ENCODE measurements at regions not wholly inside any gene's neighbourhood (a gene's known extent, or its start where the extent isn't known, plus 50 kb on each side); places are given as distances from the start of the nearest gene placed in this dataset.
"Not testable (repeated sequence)": the region's sequence is repeated elsewhere in the genome, so short reads cannot be mapped to it uniquely, and the experiment has no call there.

DNA sequence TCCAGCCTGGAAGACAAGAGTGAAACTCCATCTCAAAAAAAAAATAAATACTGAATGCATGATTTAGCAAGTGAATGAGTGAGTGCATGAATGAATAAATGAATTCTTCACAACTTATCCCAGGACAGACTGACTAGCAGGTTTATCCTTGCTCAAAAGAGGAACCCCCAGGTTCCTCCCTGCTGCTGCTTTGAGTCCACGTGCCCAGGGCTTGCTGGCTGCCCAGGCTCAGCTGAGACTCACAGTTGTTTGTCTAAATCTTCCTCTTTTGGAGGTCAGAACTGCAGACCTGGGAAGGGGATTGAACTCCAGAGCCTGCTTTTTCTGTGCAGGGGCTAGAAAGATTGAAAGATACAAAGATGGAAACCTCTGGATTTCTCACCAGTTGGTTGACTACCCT is 117.4 kb upstream of the TMEM45B start:
- no peak for DNase-seq (ENCODE audit: low read depth in 2 of 2)

DNA sequence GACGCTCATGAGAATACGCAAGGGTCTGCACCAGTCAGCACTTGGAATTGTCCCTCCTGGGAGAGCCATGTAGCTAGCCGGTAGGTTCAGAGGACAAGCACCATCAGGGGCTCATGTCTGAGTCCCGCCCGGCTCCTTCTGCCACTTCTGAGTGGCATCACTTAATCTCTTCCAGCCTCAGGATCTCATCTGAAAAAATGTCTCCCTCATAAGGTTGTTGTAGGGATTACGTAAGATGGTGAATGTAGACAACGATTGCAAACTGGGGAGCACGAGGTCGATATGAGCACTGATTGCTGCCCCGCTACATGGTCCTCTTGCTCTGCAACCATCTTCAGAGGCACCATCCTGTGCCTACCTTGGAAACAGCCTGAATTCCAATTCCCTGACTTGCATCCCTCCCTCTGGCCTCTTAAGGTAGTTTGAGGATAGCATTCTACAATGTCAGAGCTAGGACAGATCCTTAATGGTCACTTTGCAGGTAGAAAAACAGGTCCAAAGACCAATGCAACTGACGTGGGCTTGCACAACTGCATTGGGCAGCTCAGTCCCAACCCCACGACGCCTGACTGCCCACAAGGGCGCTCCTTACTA is 115.8 kb upstream of the TMEM45B start:
- no peak for DNase-seq (ENCODE audit: low read depth in 2 of 2)

DNA sequence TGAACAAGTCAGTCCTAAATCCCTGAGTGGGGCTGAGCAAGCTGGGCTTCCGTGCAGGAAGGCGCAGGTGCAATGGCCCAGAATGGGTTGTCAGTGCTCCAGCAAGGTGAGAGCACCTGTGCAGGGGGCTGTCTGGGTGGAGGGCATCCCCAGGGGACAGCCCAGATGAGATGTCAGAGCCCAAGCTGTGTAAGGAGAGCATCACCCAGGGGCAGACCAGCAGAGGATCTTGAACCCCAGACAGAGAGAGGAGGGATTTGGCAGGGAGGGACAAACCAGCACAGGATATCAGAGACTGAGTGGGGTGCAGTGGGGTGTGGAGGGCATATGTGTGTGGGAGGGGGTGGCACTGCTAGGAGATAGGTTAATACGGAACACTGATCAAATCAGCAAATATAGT is 114.9 kb upstream of the TMEM45B start:
- DNase-seq (ENCODE audit: low read depth in 2 of 2) = no peak

DNA sequence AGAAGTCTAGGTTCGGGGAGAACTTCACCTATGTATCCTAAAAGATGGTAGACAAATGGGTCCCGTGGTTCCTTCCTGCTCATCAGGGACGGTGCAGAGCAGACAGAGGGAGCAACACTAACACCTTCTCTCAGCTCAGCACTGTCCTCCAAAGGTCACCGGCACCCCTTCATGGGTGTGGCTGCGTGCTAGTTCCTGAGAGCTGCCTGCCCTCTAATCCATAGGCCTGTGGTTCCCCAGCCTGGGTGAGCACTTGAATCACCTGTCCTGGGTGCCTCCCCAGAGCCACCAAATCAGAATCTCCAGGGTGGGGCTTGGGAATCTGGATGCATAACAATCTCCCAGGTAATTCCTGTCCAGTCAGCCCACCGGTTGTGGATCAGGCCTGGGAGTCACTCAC is 113.9 kb upstream of the TMEM45B start:
- no peak for DNase-seq (ENCODE audit: low read depth in 2 of 2)

DNA sequence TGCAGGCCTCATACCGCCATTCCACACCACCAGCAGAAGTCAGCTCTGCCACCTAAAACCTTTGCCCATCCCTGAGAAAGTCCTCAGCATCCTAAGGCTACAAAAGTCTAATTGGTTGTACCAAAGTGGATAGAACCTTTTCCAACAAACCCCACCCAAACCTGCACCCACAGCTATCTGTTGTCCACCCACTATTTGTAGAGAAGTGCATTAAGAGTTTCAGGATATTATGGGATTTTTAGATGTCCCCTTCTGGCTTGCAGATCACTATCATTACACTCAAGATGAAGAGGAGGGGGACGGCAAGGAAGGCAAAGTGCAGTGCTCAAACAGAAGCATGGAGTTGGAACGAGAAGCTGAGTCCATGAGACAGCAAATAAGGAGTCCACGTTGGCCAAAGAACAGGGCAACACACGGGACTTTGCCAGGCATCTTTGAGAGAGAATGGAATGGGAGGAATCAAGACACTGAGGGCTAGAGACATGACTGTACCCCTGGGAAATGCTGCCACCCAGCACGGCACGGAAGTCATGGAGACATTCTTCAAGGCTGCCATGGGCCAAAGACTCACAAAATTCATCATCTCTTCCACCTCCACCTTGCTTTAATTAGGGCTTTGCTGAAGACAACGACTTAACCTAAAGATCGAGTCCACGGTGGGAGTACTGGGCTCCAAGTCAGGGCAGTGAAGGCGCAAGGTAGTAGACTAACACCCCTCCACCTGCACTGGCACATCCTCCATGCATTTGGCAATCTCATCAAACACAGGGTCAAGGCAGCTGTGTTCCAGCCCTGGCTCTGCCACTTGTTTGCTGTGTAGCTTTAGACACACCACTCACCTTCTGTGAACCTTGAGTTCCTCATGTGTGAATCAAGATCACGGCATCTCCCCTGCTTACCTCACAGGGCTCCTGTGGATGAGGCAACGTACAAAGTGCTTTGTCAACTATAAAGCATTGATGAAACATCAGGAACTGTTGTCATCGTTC is 112.9 kb upstream of the TMEM45B start:
- DNase-seq (ENCODE audit: low read depth in 2 of 2) = no peak

DNA sequence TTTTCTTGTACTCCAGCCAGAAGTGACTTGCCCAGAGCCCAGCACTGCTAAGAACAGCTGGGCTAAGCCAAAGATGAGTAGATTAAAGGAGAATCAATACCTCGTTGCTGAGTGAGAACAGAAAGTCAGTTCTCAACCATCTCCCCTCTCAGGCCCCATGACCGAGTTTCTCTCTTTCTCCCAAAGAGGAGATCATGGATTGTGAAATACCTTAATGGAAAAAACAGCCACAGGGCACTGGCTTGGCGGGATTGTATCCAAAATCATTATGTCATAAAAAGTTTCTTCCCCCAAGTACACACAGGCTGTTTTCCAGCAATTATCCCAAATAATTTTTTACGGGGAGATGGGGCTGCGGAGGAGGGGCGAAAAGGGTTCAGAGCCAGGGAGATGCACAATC is 111.8 kb upstream of the TMEM45B start:
- DNase-seq (ENCODE audit: low read depth in 2 of 2) = no peak

DNA sequence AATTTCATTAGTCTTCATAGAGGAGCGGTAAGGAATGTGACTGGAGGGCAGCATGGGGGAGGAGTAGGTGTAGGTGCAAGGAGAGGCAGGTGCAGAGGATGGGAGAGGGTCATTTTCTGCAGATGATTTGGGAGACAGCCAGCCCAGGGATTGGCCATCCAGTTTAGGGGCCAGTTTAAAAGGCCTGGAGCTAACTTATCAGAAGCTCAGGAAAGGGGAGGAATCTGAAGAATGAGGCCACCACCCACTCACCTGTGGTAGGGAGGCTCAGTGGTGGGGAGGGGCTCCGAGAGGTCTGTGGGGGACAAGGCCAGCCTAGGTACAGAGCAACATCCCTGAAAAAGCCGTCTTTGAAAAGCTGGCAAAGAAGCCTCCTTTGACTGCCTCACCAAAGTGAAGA is 110.8 kb upstream of the TMEM45B start:
- no peak for DNase-seq (ENCODE audit: low read depth in 2 of 2)

DNA sequence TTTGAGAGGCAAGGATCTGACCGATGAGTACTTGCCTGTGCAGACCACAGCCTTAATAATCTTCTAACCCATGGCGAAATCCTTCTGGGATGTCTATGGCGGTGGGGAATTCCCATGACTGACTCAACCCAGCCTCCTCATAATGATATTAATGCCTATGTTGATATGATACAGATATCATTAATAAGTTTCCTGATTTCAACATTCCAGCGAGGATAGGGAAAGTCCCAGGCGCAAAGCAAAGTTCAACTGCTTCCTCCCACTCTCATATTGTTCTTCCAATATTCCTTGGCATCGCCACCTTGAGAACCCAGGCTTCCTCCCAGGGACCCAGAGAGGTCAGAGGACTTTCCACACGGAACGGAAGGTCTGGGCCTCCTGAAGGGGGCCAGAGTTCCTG is 110.3 kb upstream of the TMEM45B start:
- no peak for DNase-seq (ENCODE audit: low read depth in 2 of 2)

DNA sequence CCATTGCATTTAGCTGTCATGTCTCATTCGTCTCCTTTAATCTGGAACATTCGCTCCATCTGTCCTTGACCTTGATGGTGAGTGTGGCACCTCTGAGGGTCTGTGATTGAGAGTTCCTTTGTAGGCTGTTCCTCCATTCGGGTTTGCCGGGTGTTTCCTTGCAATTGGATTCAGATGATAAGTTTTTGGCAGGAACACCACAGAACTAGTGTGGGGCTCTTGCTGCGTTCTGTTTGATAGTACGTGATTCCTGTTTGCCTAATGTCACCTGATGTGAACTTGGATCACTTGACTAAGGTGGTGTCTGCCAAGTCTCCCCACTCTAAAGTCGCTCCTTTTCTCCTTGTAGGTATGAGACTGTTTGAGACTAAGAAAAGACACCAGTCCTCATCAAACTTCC is 109.7 kb upstream of the TMEM45B start:
- no peak for DNase-seq (ENCODE audit: low read depth in 2 of 2)

DNA sequence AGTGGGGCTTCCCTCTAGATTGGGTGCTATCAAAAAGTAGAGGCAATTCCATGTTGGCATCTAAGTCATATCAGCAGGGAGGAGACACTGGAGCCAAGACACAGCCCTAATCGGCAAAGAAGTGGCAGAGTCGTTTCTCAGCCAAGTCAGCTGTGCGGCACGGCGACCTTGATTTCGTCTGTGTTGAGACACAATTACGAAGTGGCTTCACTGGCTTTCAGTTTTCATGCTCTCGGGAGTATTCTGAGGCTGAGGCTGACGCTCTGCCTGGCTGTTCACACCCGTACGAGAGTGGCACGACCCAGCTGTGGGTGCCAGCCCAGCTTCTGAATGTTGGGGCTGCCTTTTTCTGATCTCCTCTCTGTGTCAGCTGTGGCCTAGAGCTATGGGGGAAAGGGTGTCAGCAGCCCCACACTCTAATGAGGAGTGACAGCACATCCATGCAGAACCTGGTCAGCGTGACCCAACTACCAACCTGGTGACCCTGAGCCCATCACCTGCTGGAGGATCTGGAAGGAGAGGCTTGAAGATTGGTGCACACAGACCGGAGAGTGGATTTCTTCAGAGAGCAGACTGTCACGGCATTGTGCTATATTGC is 105.7 kb upstream of the TMEM45B start:
- DNase-seq (ENCODE audit: low read depth in 2 of 2) = no peak

DNA sequence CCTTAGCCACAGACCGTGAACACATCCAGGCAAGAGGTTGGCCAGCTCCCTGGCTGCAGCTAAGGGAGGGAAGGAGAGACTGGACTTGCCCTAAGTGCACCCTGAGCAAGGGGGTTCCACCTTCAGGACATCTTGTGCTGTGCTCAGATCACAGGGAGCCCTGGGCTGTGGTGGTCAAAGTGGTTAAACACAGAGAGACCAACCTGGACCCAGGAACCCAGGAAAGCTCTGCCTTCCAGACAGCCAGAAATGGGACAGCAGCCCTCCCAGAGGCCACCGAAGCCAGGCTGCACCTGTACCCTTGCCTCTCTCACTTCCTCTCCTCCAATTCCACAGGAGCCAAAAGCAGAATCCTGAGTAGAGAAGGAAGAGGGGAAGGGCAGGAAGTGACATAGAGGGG is 105.2 kb upstream of the TMEM45B start:
- no peak for DNase-seq (ENCODE audit: low read depth in 2 of 2)

DNA sequence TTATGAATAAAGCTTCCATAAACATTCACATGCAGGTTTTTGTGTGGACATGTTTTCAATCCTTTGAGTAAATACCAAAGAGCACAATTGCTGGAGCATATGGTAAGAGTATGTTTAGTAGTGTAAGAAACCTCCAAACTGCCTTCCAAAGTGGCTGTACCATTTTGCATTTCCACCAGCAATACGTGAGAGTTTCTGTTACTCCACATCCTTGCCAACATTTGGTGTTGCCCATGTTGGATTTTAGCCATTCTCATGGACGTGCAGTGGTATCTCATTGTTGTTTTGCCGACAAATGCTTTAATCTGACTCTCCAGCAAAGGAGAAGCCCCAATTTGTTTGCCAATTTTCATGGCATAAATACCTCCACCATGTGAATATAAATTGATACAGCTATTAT is 103.9 kb upstream of the TMEM45B start:
- no peak for DNase-seq (ENCODE audit: low read depth in 2 of 2)

DNA sequence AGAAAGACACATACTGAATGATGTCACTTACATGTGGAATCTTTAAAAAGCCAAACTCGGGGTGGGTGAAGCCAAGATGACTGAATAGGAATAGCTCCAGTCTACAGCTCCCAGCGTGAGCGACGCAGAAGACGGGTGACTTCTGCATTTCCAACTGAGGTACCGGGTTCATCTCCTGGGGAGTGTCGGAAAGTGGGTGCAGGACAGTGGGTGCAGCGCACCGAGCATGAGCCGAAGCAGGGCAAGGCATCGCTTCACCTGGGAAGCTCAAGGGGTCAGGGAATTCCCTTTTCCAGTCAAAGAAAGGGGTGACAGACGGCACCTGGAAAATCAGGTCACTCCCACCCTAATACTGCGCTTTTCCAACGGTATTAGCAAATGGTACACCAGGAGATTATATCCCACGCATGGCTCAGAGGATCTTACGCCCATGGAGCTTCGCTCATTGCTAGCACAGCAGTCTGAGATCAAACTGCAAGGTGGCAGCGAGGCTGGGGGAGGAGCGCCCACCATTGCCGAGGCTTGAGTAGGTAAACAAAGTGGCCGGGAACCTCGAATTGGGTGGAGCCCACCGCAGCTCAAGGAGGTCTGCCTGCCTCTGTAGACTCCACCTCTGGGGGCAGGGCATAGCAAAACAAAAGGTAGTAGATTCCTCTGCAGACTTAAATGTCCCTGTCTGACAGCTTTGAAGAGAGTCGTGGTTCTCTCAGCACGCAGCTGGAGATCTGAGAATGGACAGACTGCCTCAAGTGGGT is 103.0 kb upstream of the TMEM45B start:
- not testable (repeated sequence) for DNase-seq (ENCODE audit: low read depth in 2 of 2)

DNA sequence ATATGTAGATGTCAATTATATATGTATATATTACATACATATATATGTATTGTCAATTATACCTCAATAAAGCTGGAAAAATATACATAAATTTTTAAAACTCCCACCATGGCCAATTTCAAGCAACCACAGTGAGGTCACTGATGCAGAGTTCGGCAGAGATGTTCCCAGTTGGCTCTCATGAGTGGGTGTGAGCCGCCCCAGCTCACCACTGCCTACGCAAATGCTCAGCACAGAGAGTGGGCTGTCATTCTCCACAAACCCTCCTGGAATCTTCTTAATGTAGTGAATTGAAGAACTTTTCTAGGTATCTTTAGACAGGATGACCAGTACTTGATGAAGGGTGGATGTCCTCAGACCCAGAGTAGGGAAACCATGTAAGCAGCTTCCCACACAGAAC is 96.6 kb upstream of the TMEM45B start:
- DNase-seq (ENCODE audit: low read depth in 2 of 2) = no peak

DNA sequence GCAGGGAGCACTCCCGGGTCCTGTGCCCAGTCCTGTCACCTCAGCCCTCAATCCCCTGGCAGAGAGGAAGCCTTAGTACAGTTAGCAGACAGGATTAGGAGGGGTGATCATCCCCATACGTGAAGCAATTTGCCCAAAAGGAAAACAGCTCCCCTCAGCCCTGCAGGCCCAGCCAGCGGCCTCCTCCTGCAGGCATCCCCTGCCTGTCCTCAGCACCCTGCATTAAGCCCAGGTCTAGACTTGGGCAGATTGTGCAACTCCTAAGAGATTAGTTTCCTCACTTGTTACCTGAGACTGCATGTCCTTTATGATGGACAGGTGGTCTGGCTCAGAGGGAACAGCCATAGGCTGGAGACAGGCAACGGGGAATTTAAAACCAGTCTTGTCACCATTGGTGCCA is 95.5 kb upstream of the TMEM45B start:
- no peak for DNase-seq (ENCODE audit: low read depth in 2 of 2)

DNA sequence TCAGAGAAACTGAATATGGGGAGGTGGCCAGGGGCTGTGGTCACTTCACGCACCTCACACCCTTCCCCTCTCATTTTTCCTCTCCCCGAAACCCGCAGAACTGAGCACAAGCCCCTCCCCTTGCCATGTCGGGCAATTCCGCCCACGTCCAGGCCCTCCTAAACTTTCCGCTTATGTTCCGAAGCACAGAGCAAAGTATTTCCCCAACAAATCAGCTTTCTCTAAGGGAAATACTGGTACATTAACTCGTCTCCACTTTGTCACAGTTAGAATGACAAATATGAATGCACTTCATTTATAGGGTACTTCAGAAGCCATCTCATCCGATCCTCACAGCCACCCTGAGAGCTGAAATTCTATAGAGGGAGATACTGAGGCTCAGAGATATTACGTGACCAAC is 94.7 kb upstream of the TMEM45B start:
- DNase-seq (ENCODE audit: low read depth in 2 of 2) = no peak

DNA sequence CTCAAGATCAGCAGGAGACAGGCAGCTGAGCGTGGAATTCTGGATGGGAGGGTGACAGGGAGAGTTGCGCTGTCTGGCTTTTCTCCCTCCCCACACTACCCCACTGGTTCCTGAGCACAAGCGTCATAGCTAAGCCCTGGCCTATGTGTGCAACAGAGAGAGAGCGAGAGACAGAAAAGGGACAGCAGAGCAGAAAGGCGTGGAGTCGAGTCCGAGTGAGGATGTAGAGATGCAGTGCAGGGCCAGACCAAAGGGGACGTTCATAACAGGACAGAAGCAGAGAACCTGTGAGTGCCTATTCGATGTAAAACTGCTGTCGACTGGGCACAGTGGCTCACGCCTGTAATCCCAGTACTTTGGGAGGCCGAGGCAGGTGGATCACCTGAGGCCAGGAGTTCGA is 94.0 kb upstream of the TMEM45B start:
- no peak for DNase-seq (ENCODE audit: low read depth in 2 of 2)

DNA sequence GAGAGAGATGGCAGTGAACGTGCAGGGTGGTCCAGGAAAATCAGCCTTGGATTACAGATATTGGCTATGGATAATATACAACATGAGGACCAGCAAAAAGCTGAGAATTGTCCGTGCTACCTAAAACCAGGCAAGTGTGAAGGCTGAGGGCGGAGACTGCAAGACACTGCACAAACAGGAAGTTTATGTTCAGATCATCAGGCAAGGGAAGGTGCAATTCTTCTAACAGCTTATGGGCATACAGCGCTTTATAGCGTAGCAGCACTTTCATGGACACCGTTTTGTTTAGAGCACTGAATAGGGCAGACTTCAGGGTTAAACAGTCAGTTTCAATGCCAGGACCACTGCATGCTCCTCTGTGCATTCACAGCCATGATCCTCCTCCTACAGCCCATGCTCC is 93.1 kb upstream of the TMEM45B start:
- no peak for DNase-seq (ENCODE audit: low read depth in 2 of 2)

DNA sequence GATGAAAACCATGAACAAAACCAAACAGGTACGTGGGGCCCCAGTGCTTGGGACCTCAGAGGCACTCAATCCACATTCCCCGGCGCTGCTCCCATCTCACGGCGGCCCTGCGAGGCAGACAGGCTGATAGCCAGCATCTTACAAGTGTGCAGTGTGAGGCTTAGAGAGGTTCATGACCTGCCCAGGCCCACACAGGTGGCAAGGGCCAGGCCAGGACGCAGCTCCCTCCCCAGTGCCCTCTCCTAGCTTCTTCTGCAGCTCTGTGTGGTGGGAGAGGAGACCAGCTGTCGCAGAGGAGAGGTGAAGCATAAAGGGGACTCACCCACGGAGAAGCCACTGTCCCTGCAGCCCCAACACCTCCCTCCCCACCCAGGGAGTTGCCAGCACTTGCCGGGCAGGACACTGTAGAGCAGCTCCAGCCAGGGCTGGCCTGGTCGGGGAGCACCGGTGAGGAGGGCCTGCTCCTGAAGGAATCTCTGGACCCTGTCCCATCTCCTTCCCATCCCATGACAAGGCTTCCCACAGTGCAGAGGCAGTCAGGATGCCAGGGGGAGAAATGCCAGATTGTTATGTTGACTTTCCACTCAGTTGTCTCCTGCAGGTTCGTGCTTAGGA is 92.4 kb upstream of the TMEM45B start:
- DNase-seq (ENCODE audit: low read depth in 2 of 2) = no peak

DNA sequence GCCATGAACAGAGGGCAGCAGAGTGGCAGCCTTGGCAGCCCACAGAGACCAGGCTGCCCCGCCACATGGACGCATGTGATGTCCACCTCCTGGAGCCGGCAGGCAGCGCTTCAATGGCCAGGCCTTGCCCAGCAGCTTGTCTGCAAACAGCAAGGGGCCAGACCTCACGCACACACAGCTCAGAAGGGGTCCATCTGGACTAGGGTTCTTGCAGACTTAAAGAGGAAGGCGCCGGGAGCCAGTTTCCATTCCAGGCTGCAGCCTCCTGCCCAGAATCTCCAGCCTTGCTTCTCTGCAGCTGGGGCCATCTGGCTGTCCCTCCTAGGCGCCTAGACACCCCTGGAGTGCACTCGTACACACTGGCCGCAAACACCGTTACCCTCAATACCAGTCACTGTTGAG is 91.9 kb upstream of the TMEM45B start:
- DNase-seq (ENCODE audit: low read depth in 2 of 2) = no peak

DNA sequence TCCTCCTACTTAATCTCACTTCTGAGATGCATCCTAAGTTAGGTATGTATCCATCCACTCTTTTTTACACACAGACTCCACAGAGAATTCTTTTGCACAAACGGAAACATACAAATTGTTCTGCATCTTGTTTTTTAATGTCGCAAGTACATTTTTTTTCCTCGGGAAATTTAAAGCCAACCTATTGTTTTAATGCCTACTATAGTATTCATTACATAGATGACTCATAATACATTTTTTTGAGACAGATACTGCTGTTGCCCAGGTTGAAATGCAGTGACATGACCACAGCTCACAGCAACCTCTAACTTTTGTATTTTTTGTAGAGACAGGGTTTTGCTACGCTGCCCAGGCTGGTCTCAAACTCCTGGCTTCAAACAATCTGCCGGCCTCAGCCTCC is 90.8 kb upstream of the TMEM45B start:
- DNase-seq (ENCODE audit: low read depth in 2 of 2) = no peak

DNA sequence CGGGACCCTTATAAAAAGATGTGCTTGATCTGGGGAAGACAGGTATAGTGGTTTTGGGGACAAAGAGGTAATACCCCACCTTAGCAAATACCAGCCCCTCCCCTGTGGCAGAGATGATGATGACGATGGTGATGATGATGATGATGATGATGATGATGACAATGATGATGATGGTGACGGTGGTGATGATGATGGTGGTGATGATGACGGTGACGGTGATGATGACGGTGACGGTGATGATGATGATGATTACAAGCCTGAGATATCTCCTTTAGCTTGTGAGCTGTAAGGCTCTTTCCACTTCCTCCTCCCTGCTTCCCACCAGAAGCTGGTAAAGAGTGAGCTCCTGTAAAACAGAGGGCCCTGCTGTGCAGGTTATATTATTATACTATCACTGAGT is 89.5 kb upstream of the TMEM45B start:
- DNase-seq (ENCODE audit: low read depth in 2 of 2) = no peak
